ENCODE measurements at regions not wholly inside any gene's neighbourhood (a gene's known extent, or its start where the extent isn't known, plus 50 kb on each side); places are given as distances from the start of the nearest gene placed in this dataset.

GRCh38 chr20:12358006-12358654 lies 440.4 kb downstream of the BTBD3 start:
- Mint-ChIP-seq H3K27ac (ENCODE audit: unreplicated experiment) (no peak overlapping the region), H3K27me3 (ENCODE audit: low read depth) (no peaks in the 10 kb centered on the region), H3K36me3 (ENCODE audit: low read depth) (no peaks in the 10 kb centered on the region), H3K9me3 (peaks cover 8% of the 10 kb centered on the region), H3K4me1 (peaks cover 4% of the 10 kb centered on the region), H3K4me3 (no peak overlapping the region)
- TF ChIP-seq CTCF (conservative IDR thresholded peaks at IDR 0.05), result peak; percentile 44
- DNase-seq (ENCODE audit: low read depth, low spot score), result no peak

GRCh38 chr20:12358655-12359009 lies 440.9 kb downstream of the BTBD3 start:
- H3K4me3 Mint-ChIP-seq, result no peak overlapping the region
- H3K36me3 Mint-ChIP-seq (ENCODE audit: low read depth), result no peaks in the 10 kb centered on the region
- DNase-seq (ENCODE audit: low read depth, low spot score), result no peak
- H3K27me3 Mint-ChIP-seq (ENCODE audit: low read depth), result no peaks in the 10 kb centered on the region
- H3K27ac Mint-ChIP-seq (ENCODE audit: unreplicated experiment), result no peak overlapping the region
- H3K9me3 Mint-ChIP-seq, result peaks cover 9% of the 10 kb centered on the region
- H3K4me1 Mint-ChIP-seq, result peaks cover 4% of the 10 kb centered on the region
- no peak for TF ChIP-seq CTCF (conservative IDR thresholded peaks at IDR 0.05)

- Mint-ChIP-seq H3K4me3 (no peak overlapping the region), H3K27ac (ENCODE audit: unreplicated experiment) (no peak overlapping the region), H3K9me3 (no peaks in the 10 kb centered on the region), H3K27me3 (ENCODE audit: low read depth) (no peaks in the 10 kb centered on the region), H3K4me1 (peaks cover 10% of the 10 kb centered on the region), H3K36me3 (ENCODE audit: low read depth) (no peaks in the 10 kb centered on the region)
- no peak for DNase-seq (ENCODE audit: low read depth, low spot score)
- no peak for TF ChIP-seq CTCF (conservative IDR thresholded peaks at IDR 0.05)
These were observed 454.3 kb downstream of the BTBD3 start for GRCh38 chr20:12371990-12372389.

- H3K9me3 Mint-ChIP-seq, result no peaks in the 10 kb centered on the region
- no peak overlapping the region for H3K4me3 Mint-ChIP-seq
- DNase-seq (ENCODE audit: low read depth, low spot score), result no peak
- no peak overlapping the region for H3K27ac Mint-ChIP-seq (ENCODE audit: unreplicated experiment)
- TF ChIP-seq CTCF (conservative IDR thresholded peaks at IDR 0.05), result no peak
- H3K27me3 Mint-ChIP-seq (ENCODE audit: low read depth), result no peaks in the 10 kb centered on the region
- H3K4me1 Mint-ChIP-seq, result peaks cover 10% of the 10 kb centered on the region
- H3K36me3 Mint-ChIP-seq (ENCODE audit: low read depth), result no peaks in the 10 kb centered on the region
These were observed 454.9 kb downstream of the BTBD3 start for GRCh38 chr20:12372557-12372956.

GRCh38 chr20:12375967-12376366 lies 458.3 kb downstream of the BTBD3 start:
- Mint-ChIP-seq H3K9me3 (peaks cover 3% of the 10 kb centered on the region), H3K27ac (ENCODE audit: unreplicated experiment) (no peak overlapping the region), H3K4me3 (no peak overlapping the region), H3K36me3 (ENCODE audit: low read depth) (no peaks in the 10 kb centered on the region), H3K4me1 (peaks cover 10% of the 10 kb centered on the region), H3K27me3 (ENCODE audit: low read depth) (no peaks in the 10 kb centered on the region)
- DNase-seq (ENCODE audit: low read depth, low spot score), result no peak
- TF ChIP-seq CTCF (conservative IDR thresholded peaks at IDR 0.05), result no peak

All from neural crest cell (in vitro differentiated cells).